ENCODE measurements at regions not wholly inside any gene's neighbourhood (a gene's known extent, or its start where the extent isn't known, plus 50 kb on each side); places are given as distances from the start of the nearest gene placed in this dataset.

DNA sequence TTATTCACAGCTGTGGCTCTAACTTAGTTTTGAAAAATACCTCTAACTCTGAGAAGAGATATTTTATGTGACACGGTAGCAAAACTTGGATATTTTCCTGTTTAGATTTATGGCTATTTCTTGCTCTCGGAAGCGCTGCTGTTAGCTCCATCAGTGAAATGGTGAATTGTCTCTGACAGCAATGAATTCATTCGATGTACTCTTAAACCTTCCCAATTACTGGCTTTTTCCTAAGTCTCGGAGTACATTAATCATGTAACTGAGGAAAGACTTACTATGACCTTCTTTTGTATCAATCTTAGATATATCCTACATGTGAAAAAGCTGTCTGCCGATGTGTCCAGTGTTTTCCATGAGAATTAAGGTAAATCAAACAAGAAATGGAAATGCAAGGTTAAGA, 613.0 kb downstream of the KIF4B start:
- TF ChIP-seq, protein P1, sequence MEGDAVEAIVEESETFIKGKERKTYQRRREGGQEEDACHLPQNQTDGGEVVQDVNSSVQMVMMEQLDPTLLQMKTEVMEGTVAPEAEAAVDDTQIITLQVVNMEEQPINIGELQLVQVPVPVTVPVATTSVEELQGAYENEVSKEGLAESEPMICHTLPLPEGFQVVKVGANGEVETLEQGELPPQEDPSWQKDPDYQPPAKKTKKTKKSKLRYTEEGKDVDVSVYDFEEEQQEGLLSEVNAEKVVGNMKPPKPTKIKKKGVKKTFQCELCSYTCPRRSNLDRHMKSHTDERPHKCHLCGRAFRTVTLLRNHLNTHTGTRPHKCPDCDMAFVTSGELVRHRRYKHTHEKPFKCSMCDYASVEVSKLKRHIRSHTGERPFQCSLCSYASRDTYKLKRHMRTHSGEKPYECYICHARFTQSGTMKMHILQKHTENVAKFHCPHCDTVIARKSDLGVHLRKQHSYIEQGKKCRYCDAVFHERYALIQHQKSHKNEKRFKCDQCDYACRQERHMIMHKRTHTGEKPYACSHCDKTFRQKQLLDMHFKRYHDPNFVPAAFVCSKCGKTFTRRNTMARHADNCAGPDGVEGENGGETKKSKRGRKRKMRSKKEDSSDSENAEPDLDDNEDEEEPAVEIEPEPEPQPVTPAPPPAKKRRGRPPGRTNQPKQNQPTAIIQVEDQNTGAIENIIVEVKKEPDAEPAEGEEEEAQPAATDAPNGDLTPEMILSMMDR (IDR thresholded peaks at IDR 0.05; ENCODE audit: borderline replicate concordance, extremely low read depth, low read length, poor library complexity, severe bottlenecking): no peak
- TF ChIP-seq EZH2 (IDR thresholded peaks at IDR 0.05; ENCODE audit: borderline replicate concordance, low read depth, low read length, severe bottlenecking): no peak

Data from DND-41 (cell line).